H4 (cell line): ENCODE measurements at regions not wholly inside any gene's neighbourhood (a gene's known extent, or its start where the extent isn't known, plus 50 kb on each side); places are given as distances from the start of the nearest gene placed in this dataset.

Source experiments
- DNase-seq: peaks from one replicate; pipeline ENCODE4 v3.0.0-alpha.2; 2015; ENCODE audit warnings: low spot score

DNA sequence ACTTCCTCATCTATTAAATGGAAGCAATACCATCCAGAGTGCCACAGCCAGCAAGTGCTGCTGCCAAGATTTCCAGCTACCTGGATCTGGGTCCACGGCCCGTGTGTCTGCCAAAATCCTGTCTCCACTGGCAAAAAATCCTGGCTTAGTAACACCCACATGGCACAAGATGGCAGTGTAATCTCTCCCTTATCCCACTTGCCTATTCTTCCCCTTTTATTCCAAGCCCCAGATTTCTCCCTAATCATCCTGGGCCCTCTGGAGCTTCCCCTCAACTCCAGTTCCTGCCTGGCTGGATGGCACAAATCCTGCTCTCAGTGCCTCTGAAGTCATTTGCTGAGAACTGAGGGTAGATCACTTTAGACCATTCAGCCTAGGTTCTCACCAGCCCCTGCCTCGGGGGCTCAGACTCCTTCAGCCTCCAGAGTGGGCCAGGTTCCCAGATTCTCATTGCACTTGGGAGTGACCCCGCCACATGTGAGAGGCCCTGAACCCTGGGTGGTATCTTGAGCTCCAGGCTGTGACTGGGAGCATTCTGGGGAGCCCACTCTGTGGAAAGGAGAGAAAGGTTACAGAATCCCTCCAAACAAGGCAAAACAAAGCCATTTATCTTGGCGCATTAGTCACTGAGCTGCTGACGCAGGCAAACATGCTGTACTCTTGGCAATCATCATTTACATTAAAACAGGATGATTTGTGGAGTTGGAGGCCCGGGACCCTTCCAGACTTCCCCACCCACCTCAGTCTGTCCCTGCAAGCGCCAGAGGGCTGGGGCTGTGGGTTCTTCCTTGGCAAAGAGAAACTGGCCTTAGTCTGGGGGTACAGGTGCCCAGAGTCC is 325.8 kb downstream of the DYSF start:
- DNase-seq: no peak

DNA sequence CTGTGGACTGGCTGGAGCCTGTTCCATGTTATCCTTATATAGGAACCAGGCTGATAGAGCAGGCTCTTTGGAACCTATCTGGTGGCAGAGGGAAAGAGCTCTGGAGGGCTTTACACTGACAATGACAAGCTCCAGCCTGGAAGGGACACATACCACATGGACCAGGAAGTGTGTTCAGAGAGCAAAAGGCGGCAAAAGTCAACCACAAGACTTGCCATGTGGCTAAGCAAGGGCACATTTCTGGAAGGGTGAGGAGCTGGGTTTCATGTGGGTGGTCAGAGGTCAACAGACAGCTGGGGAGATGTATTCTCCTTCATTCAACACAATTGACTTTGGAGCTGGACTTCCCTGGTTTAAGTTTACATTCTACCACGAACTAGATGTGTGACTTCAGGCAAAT is 325.2 kb downstream of the DYSF start:
- no peak for DNase-seq

DNA sequence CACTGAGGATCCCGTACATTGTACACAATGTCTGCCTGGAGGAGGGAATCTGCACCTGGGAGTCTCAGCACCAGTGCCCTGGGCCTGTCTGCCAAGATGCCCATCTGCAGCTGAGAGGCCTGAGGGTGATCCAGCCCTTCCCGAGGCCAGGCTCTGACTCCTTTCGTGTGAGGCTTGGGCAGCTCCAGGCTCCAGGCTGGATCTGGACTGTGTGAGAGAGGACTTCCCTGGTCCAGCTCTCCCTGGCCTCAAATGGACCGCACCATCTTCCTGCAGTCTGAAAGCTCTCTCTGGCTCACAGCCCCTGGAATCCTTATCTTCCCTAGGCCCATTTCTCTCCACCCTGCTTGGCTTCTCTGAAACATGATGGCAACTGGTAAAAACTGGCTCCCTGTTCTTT is 324.6 kb downstream of the DYSF start:
- DNase-seq: no peak

DNA sequence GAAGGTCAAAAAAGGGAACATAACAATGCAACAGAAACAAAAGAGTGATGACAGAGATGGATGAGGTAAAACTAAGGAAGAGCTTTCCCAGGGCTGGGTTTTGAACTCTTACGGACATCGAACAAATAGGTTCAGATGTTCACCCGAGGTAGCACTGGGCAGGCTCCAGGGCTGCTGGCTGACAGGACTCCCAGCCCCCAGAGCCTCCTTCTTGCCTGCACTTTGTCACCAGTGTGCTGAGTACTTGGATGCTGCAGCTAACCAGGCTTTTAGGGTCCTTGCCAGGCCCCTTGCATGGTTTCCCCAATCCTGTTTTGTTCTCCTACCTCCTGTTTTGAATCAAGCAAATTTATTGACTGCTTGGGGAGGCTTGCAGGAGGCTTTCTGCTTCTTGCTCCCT is 322.9 kb downstream of the DYSF start:
- DNase-seq: no peak

DNA sequence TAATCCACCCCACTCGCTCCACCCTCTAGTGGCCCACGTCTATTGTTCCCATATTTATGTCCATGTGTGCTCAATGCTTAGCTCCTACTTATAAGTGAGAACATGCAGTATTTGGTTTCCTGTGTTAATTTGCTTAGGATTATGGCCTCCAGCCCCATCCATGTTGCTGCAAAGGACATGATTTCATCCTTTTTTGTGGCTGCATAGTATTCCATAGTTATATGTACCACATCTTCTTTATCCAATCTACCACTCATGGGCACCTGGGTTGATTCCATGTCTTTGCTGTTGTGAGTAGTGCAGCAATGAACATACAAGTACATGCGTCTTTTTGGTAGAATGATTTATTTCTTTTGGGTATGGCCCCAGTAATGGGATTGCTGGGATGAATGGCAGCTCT is 319.9 kb downstream of the DYSF start:
- no peak for DNase-seq

DNA sequence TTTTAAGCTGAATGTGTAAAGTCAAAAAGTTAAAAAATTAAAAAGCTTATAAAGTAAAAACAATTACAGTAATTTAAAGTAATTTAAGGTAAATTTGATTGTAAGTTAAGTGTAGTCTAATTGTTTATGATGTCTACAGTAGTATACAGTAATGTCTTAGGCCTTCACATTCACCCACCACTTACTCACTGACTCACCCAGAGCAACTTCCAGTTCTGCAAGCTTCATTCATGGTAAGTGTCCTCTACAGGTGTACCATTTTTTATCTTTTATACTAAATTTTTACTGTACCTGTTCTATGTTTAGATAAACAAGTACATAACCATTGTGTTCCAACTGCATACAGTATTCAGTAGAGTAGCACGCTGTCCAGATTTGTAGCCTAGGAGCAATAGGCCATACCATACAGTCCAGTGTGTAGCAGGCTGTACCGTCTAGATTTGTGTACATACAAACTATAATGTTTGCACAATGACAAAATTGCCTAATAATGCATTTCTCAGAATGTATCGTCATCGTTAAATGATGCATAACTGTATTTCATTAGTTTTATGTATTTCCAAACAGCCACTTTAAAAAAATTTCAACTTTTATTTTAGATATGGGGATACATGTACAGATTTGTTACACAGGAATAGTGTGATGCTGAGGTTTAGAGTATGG is 319.3 kb downstream of the DYSF start:
- no peak for DNase-seq

DNA sequence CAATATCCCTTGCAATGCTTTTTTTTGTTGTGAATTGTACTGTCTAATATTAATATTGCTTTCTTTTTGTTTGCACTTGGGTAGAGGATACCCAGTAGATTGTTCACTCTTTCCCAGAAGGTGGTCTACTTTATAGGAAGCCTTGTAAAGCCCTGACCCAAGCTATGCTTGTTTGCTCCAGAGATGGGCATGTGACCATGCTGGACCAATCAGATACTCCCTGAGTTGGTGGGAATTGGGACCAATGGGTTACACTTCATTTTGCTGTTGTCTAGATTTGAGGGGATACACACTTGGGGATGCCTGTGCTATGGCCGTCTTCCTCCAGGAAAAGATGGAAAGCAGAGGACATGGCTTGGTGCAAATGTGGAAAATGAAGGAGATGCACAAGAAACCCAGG is 314.3 kb downstream of the DYSF start:
- no peak for DNase-seq

DNA sequence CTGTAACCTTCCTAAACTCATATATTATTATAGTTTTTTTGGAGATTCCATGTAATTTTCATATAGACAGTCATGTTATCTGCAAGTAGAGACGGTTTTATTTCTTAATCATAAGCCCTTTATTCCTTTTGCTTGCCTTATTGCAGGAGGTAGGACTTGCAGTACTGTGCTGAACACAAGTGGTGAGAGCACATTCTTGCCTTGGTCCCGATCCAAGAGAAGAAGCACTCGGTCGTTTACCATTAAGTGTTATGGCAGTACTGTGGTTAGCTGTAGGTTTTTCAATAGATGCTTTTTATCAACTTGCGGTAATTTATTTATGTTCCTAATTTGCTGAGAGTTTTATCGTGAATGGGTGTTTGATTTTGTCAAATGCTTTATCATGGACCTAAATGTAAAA is 305.7 kb downstream of the DYSF start:
- no peak for DNase-seq

DNA sequence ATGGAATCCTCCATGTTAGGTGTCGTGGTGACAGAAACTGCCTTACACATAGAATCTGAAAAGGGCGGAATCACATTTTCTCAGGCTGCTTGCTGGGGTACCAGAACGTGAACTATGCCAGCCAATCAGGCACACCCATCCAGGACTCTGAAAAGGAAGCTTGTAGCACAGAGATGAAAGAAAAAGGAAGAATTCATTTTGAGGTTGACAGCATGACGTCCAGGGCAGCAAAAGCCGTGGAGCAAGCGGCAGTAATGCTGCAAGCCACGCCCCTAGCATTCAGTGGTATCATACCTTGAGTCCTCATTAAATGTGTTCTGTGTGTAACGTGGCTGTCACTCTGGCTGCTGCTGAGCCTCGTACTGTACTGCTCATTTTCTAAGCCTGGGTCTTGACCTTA is 304.0 kb downstream of the DYSF start:
- DNase-seq: no peak

DNA sequence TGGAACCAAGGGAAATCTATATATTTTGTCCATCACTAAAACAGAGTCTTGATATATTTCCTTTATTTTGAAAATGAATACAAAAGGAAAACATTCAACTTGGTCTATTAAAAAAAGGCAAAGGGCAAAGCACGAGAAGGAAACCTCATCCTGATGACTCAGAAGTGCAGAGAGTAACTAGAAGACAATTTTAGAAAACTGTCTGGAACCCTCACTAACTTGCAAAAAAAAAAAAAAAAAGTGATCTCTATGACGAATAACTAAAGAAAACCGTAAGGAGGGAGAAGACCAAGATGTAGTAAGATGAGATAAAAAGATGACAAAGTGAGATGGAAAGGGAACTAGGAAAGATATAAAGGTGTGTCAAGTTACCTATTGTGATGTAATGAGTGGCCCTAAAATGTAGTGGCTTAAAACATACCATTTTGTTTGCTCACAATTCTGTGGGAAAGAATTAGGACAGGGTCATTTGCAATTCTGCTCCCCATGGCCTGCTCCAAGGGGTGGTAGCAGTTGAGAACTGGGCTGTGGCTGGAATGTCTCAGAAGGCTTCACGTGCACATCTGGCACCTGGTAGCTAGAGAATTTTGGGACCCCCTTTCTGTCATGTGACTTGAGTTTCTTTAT is 303.0 kb downstream of the DYSF start:
- no peak for DNase-seq

DNA sequence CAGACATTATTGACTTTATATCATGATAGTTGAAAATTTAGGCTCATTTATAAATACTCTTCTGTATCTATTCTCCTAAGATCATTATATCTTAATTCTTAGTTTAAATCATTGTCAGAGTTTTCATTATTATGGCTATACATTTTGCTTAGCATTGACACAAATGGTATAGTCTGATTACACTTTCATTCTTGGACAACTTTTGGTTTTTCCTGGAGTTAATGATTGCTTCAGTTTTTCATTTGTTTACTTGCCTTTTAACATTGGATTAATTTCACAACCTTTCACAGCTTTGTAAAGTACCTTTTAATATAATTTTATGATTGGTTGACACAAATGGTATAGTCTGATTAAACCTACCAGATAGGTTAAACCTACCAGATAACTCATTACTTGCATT is 298.2 kb downstream of the DYSF start:
- DNase-seq: no peak

DNA sequence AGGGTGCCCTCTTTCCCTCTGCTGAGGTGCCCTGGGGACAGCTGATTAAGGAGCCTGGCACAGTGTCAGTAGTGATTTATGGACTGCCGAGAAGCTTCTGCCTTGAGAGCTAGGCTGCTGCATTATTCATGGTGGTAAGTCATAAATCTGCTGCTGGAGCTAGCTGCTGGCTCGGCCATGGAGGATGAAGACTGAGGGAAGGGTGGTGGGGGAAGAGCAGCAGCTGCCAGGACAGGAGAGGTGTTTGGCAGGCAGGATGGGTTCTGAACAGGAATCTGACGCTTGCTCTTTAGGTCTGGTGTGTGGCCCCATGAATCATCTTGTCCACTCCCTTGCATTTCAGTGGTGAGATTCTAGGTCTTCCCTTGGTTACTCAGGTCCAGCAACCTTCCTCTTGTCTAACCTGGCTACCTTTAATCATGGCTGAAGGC is 296.3 kb downstream of the DYSF start:
- DNase-seq: no peak

DNA sequence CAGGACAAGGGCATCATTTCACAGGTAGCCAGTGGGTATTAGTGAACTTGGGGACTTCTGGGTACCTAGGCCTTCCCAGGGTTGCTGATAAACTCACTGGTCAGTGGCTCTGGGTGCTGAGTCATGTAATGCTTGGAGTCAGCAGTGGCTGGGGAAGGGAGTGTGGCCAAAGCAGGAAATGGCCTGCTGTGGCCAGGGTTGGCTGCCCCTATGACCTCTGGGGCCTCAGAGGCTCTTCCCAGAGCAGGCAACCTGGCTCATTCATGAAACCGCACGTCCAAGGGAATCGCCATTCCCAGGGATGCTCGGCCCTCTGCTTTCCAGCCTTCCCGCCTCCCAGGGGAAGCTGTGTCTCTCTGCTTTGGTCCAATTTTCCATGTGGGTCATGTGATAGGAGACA is 294.9 kb downstream of the DYSF start:
- no peak for DNase-seq

DNA sequence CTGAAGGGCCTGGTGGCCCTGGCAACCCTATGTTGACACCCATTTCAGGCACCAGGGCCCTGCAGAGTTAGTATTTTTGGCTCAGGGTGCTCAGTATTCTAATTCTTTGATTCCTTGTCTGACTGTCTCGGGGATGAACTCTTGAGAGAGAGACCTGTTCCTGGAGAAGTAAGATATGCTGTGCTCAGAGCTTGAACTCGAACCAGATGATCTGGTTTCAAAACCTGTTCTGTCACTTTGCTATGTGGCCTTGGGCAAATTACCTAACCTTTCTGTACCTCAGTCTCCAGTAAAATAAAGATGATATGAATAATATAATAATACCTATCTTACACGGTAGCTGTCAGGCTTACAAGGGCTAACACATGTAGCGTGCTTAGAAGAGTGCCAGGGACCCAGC is 294.2 kb downstream of the DYSF start:
- DNase-seq: no peak

DNA sequence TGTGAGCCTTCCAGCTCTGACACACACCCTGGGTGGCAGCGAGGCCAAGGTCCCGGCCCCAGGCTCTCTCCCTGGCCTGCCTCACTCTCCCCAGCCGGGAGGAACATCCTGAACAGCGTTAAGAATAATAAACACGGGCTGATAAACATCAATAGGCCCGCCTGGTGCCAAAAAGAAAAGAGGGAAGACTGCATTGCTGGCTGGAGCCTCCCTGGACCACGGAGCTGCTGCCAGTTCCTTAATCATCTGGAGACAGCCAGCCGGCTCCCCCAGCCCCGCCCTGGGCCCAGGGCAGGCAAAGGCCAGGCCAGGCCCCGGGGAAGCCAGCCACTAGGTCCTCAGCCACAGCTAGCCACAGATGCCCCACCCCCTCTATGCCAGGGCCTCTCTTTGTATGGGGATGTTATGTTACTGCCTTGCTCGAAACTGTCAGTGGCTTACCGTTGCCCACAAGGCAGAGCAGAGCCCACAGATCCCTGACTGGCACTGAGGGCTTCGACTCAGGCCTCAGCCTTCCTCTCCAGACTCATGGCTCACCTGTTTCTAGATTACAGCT is 293.7 kb downstream of the DYSF start:
- DNase-seq: peak; percentile 55

DNA sequence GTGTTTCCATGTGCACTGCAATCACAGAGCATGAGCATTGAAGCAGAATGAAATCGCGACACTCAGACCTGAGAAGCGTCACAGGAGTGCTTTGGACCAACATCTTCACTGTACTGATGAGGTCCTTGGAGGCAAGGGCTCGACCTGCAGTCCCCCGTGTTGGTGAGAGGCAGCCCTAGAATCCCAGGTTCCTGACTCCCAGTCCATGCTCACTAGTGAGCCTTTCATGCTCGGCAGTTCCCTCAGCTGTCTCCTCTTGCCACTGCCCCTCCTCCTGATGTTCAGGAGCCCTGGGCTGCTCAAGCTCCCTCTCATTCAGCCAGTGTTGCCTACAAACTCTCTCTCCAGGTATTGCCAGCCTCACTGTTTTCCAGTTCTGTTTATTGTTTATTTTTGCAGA is 291.4 kb downstream of the DYSF start:
- no peak for DNase-seq

DNA sequence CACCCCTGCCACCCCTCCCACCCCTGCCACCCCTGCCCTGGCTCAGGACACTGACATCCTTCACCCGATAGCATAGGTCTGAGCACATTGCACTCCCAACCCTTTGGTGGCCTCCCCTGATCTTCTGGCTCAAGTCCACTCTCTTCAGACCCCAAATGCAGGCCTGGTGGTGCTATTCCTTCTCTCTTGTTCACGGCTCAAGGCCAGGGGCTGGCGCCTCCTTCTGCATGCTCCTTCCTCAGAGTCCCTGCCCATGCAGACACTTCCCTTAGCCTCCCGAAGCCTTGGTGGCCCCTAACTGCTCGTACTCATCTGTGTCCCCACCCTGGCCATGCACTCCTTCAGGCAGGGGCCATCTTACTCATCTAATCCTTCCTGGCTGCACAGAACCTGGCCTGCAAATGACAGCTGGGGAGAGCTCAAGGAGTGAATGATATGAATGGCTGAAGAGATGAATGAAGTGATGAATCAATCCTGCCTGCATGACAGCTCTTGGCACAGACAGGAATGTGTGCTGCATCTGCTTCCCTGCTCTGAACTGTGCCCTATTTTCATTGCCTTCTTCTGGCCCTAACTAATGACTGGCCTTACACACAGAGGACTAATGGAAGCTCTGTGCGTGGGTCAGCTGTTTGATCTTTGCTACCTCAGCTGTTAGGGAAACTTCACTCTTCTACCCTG is 290.8 kb downstream of the DYSF start:
- DNase-seq: no peak

DNA sequence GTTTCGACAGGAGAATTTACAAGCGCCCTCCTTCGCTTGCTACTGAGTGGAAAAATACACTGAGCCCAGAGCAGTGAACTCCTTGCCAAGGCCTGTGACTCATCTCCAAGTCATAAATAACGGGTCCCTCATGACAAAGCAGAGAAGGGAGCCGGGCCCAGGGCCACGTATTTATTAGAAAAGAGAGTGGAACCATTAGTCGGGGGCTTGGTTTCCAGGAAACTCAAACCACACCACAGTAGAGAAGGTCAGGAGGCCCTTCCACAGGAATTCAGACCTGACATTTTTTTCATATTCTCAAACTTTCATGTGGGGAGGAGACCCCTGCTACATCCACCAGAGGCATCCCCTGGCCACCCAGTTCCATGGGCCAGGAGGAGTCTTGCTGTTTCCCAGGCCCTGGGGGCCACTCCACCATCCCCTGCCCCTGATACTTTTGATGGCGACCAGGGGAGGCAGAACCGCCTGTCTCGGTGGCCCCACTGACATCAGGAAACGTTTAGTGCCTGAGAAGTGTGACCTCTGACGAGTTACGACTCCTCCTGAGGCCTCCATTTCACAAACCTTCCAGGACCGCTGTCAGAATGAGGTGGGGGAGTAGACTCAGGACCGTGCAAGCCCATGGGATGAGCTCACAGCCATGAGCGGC is 289.7 kb downstream of the DYSF start:
- DNase-seq: peak; percentile 91

DNA sequence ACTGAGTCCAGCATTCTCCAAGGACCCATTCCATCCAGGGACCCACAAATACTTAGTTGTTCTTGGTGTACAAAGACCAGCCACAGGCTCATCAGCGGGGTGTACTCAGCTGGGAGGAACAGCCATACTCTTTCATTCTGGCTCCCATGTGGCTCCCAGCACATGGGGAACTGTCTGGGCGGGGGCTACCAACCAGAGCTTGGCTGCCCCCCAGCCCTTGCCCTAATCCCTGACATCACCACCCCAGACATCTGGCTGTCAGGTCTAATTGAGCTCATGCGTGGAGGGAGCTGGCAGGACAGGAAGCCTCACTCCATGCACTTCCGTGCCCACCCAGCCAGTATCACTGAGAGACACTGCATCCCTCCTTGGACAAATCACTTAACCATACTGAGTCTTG is 283.6 kb downstream of the DYSF start:
- DNase-seq: no peak

DNA sequence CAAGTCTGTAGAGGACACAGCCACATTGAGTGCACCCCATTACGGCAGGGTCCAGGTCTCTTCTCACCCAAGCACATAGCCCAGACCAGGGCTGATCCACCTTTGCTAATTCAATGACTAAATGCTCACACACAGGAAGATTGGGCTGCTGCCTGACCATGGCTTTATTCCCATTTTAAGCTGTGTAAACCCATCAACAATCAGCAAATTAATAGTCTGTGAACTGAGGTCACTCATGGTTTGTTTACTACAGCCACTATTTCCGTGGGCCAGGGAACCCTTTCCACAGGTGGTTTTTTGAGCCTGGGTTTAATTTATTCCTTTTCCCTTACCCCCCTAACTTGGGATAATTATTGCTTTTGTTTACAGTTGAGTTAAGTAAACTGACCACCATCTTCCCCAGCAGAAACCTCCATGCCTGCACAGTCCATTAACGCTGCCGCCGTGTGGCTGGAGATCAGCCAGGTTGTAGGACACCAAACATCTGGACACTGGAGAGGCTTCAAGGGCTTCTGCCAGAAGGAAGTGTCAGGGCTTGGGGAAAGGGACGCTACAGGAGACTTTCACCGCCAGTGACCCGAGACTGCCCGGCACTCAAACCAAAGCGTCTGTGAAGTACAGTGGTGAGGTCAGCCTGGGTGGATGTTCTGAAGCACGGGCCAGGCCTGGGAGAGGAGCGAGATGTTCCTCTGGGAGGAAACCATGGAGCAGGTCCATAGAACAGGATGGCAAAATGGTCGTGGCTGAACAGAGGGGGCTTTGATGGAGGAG is 282.9 kb downstream of the DYSF start:
- DNase-seq: peak; percentile 34
